GM12878 (cell line): ENCODE measurements at regions not wholly inside any gene's neighbourhood (a gene's known extent, or its start where the extent isn't known, plus 50 kb on each side); places are given as distances from the start of the nearest gene placed in this dataset.

Experiments
- ATAC-seq: fragments of 200-7000 bp; cut with Tn5 transposase; 3 replicates; pipeline ENCODE4 v1.9.1; 2020; ENCODE audit warnings: mild to moderate bottlenecking, moderate library complexity
- BruUV-seq: library from RNA; stranded (reverse); fragments of 400-500 nt; replicated peaks from 2 replicates; lab custom pipeline; 2021; lab: Mats Ljungman, UMichigan
- CTCF ChIA-PET: fragments of 300-600 bp; sonication (Branson Sonifier 250); formaldehyde crosslinking; extraction: SDS; loops from one replicate; lab custom pipeline; 2021; ENCODE audit warnings: inconsistent platforms; lab: Yijun Ruan, JAX
- POLR2A ChIA-PET: fragments of 350-600 bp; formaldehyde crosslinking; extraction: SDS; loops from one replicate; lab custom pipeline; 2021; ENCODE audit warnings: inconsistent platforms; lab: Charles Lee
- RAD21 ChIA-PET: fragments of 300-600 bp; sonication (Branson Sonifier 250); formaldehyde crosslinking; loops from one replicate; lab custom pipeline; 2023; ENCODE audit warnings: antibody characterized with exemption; ENCODE audit not compliant: unreplicated experiment; lab: Charles Lee
- SMC1A ChIA-PET: fragments of 300-600 bp; sonication (Branson Sonifier 250); formaldehyde crosslinking; loops from one replicate; lab custom pipeline; 2023; ENCODE audit not compliant: unreplicated experiment, uncharacterized antibody; lab: Charles Lee
- DNase-seq: peaks from one replicate; pipeline ENCODE4 v3.0.0-alpha.2; 2011; ENCODE audit warnings: low read depth, low spot score
- FAIRE-seq: peaks from 3 replicates; lab custom pipeline; 2011; peaks lifted over from hg19 to GRCh38; lab: Jason Lieb, UNC
- H2AFZ ChIP-seq: 2 replicates; pipeline ENCODE4 v1.6.0; 2011; ENCODE audit warnings: low read depth, low read length, control low read depth; ENCODE audit not compliant: control insufficient read depth
- H3K27ac ChIP-seq: 2 replicates; pipeline ENCODE4 v1.5.1; 2011; ENCODE audit warnings: control low read depth; ENCODE audit not compliant: control insufficient read depth, insufficient read depth
- H3K27me3 ChIP-seq, 2 experiments: replicated peaks in 1 of 2; 2 replicates each; pipeline versions ENCODE4 v1.6.0 to v1.6.1; 2011; ENCODE audit warnings: low read length in 1 of 2; ENCODE audit not compliant: control insufficient read depth in 2 of 2, insufficient read depth in 2 of 2
- H3K36me3 ChIP-seq, 2 experiments: 2 replicates each; pipeline ENCODE4 v1.5.1; 2011; ENCODE audit warnings: low read length in 1 of 2; ENCODE audit not compliant: control insufficient read depth in 2 of 2, insufficient read depth in 2 of 2
- H3K4me1 ChIP-seq: 2 replicates; pipeline ENCODE4 v1.6.1; 2011; ENCODE audit warnings: mild to moderate bottlenecking, low read length, moderate library complexity, mixed read lengths; ENCODE audit not compliant: control insufficient read depth, insufficient read depth
- H3K4me2 ChIP-seq: 2 replicates; pipeline ENCODE4 v1.6.0; 2011; ENCODE audit warnings: control low read depth; ENCODE audit not compliant: control insufficient read depth, insufficient read depth
- H3K4me3 ChIP-seq: fragments of 200-600 bp; sonication (generic); 2 replicates; pipeline ENCODE4 v1.5.1; 2016
- H3K79me2 ChIP-seq: 2 replicates; pipeline ENCODE4 v1.6.0; 2011; ENCODE audit warnings: low read length; ENCODE audit not compliant: control insufficient read depth, insufficient read depth
- H3K9ac ChIP-seq: 2 replicates; pipeline ENCODE4 v1.8.0; 2011; ENCODE audit warnings: low read length, control low read depth, mixed read lengths; ENCODE audit not compliant: control insufficient read depth, insufficient read depth
- H3K9me3 ChIP-seq: replicated peaks from 3 replicates; pipeline ENCODE4 v1.5.1; 2011; ENCODE audit warnings: mild to moderate bottlenecking, low read length; ENCODE audit not compliant: control insufficient read depth, insufficient read depth
- H4K20me1 ChIP-seq: 2 replicates; pipeline ENCODE4 v1.6.0; 2011; ENCODE audit not compliant: control insufficient read depth, insufficient read depth
- KAT2A ChIP-seq: conservative IDR thresholded peaks from 2 replicates; pipeline ENCODE4 v1.6.1; 2011; ENCODE audit warnings: low read depth, low read length; ENCODE audit not compliant: control insufficient read depth
- PAX5 ChIP-seq: IDR thresholded peaks from 2 replicates; pipeline ENCODE4 v1.6.1; 2011; ENCODE audit warnings: low read depth, low read length, borderline replicate concordance
- PML ChIP-seq: IDR thresholded peaks from 2 replicates; pipeline ENCODE4 v1.6.1; 2012; ENCODE audit warnings: low read length, inconsistent platforms
- SMARCA5 ChIP-seq: fragments of 450-650 bp; IDR thresholded peaks from 2 replicates; pipeline ENCODE4 v1.6.1; 2017; ENCODE audit warnings: mild to moderate bottlenecking
- ZBTB11 ChIP-seq: fragments of 450-650 bp; formaldehyde crosslinking; IDR thresholded peaks from 2 replicates; pipeline ENCODE4 v1.5.0; 2022; ENCODE audit warnings: mild to moderate bottlenecking, missing genetic modification characterization
- ZSCAN29 ChIP-seq: fragments of 450-650 bp; IDR thresholded peaks from 2 replicates; pipeline ENCODE4 v1.6.1; 2017; ENCODE audit warnings: mild to moderate bottlenecking, moderate library complexity
- WGBS: methylation state at CpG from one replicate; pipeline ENCODE4 v1.1.6; 2016; ENCODE audit warnings: low lambda C conversion rate; ENCODE audit not compliant: insufficient replicate concordance, insufficient coverage; ENCODE audit errors: missing lambda C conversion rate; 5-methylcytosine and 5-hydroxymethylcytosine counted together
- in situ Hi-C: fragments of 300-500 bp; cut with MboI; formaldehyde crosslinking; loops from 9 replicates; pipeline ENCODE4 v1.14.3; 2018; ENCODE audit warnings: mixed read lengths
- intact Hi-C: fragments of 100-400 bp; cut with micrococcal nuclease; formaldehyde crosslinking; loops from one replicate; pipeline ENCODE4 v1.14.2; 2022; ENCODE audit not compliant: unreplicated experiment

DNA sequence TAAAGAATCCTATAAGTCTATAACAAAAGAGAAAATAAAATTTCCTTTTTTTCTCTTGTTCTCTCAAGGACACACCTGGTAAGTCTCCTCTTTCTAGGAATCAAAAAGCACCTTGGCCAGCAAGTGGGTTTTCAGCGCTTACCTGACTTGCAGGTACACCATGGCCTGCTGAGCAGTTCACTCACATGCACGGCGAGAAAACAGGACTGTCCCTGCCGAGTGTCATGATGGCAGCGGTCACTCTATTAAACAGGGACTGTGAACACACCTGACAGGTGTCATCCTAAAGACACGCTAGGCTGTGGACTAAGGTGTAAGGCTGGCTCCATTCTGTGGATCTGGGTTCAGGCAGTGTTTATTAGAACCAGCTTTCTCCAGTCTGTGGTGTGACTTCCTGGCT, 170.2 kb downstream of the TEX29 start:
- TF ChIP-seq PAX5 (no peak), SMARCA5 (no peak), ZSCAN29 (no peak), KAT2A (no peak), PML (no peak), ZBTB11 (no peak)
- TF ChIP-seq, all 136 proteins: peak for 0
- no peaks in the 10 kb centered on the region for H3K79me2 ChIP-seq
- FAIRE-seq (no peak), DNase-seq (no peak), ATAC-seq (no peak)
- in situ Hi-C loops, result no loop called here
- no peaks in the 10 kb centered on the region; the same call in 2 of the 3 replicates for H3K9me3 ChIP-seq
- no peak overlapping the region for H3K4me2 ChIP-seq
- RAD21 ChIA-PET, result no interaction called here
- no peak overlapping the region for H2AFZ ChIP-seq
- CTCF ChIA-PET, result no interaction called here
- no peaks in the 10 kb centered on the region for H3K36me3 ChIP-seq
- no peaks in the 10 kb centered on the region for H4K20me1 ChIP-seq
- no peaks in the 10 kb centered on the region for H3K27me3 ChIP-seq
- POLR2A ChIA-PET, result no interaction called here
- no peak overlapping the region for H3K9ac ChIP-seq
- no peak overlapping the region for H3K4me3 ChIP-seq
- intact Hi-C loops, result no loop called here
- WGBS, result 60% methylated on average over 6 of the region's 6 CpGs
- H3K4me1 ChIP-seq, result no peaks in the 10 kb centered on the region
- no TSS peak for BruUV-seq
- SMC1A ChIA-PET, result no interaction called here
- H3K27ac ChIP-seq, result no peak overlapping the region
